H7 (cell line): ENCODE measurements at regions not wholly inside any gene's neighbourhood (a gene's known extent, or its start where the extent isn't known, plus 50 kb on each side); places are given as distances from the start of the nearest gene placed in this dataset.
A peak's percentile ranks its signal among the peaks of the same experiment; 100 is the strongest.
"Not testable (repeated sequence)": the region's sequence is repeated elsewhere in the genome, so short reads cannot be mapped to it uniquely, and the experiment has no call there.

Experiments used
- DNase-seq: peaks from one replicate; pipeline ENCODE4 v3.0.0; 2012
- H3K27me3 ChIP-seq: 2 replicates; pipeline ENCODE4 v1.6.0; 2011; ENCODE audit warnings: mild to moderate bottlenecking, low read length; ENCODE audit not compliant: control insufficient read depth, insufficient read depth
- H3K36me3 ChIP-seq: replicated peaks from 2 replicates; pipeline ENCODE4 v1.5.1; 2011; ENCODE audit warnings: low read length; ENCODE audit not compliant: control insufficient read depth, insufficient read depth
- H3K4me3 ChIP-seq: 2 replicates; pipeline ENCODE4 v1.5.1; 2011; ENCODE audit warnings: low read depth, mild to moderate bottlenecking, control low read depth, low read length, moderate library complexity; ENCODE audit not compliant: insufficient read depth

DNA sequence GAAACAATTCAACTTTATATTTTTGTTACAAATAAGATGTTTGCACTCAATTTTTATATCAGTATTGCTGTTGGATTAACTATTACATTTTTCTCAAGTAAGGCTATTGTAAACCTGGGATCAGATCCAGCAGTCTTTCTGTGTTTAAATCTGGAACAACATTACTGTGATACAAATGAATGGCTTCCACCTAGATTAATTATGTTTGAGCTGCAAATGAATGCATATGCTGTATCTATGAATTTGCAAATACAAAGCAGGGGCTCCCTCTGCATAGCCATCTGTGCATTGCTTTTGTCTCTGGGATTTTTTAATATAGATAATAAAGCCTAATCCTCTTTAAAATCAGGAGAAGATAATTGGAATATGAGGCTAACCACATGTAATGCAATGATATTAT lies 69.8 kb upstream of the NEIL3 start:
- no peak for DNase-seq
- Histone ChIP-seq H3K4me3 (no peak overlapping the region), H3K36me3 (no peaks in the 10 kb centered on the region), H3K27me3 (no peaks in the 10 kb centered on the region)

- H3K4me3 ChIP-seq: no peak overlapping the region
- DNase-seq: no peak
- no peaks in the 10 kb centered on the region for H3K27me3 ChIP-seq
- H3K36me3 ChIP-seq: no peaks in the 10 kb centered on the region
Measured at GRCh38 chr4:177242651-177243286, 66.9 kb upstream of the NEIL3 start.

GRCh38 chr4:177246641-177247584 lies 62.8 kb upstream of the NEIL3 start:
- Histone ChIP-seq H3K36me3 (no peaks in the 10 kb centered on the region), H3K4me3 (no peak overlapping the region), H3K27me3 (no peaks in the 10 kb centered on the region)
- DNase-seq: no peak

- peak; percentile 63 for DNase-seq
- no peak overlapping the region for H3K4me3 ChIP-seq
- H3K27me3 ChIP-seq: no peaks in the 10 kb centered on the region
- no peaks in the 10 kb centered on the region for H3K36me3 ChIP-seq
Measured at GRCh38 chr4:177250056-177250696, 59.5 kb upstream of the NEIL3 start.

- no peak for DNase-seq
- Histone ChIP-seq H3K36me3 (no peaks in the 10 kb centered on the region), H3K27me3 (no peaks in the 10 kb centered on the region), H3K4me3 (no peak overlapping the region)
Measured at GRCh38 chr4:177251237-177251636, 58.4 kb upstream of the NEIL3 start.

DNA sequence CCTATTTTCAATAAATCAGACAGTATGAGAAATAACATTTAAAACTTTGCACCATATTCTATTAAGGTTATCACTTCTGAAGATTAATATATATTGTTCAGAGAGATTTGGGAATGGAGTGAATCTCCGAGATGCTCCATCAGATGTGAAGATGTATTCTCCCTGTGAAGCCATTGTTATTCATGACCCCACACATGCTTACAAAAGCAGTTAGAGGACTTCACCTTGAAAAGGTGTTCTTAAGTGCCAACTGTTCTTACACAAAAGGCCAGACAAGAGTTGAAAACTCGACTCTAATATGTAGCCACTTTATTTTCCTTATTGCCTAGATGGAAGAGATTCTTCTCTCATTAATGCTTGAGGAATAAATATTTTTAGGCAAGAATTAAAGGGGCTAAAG lies 54.3 kb upstream of the NEIL3 start:
- DNase-seq: no peak
- no peaks in the 10 kb centered on the region for H3K27me3 ChIP-seq
- no peak overlapping the region for H3K4me3 ChIP-seq
- no peaks in the 10 kb centered on the region for H3K36me3 ChIP-seq

GRCh38 chr4:177256950-177257349 lies 52.7 kb upstream of the NEIL3 start:
- no peaks in the 10 kb centered on the region for H3K36me3 ChIP-seq
- no peak overlapping the region for H3K4me3 ChIP-seq
- DNase-seq: no peak
- H3K27me3 ChIP-seq: no peaks in the 10 kb centered on the region

DNA sequence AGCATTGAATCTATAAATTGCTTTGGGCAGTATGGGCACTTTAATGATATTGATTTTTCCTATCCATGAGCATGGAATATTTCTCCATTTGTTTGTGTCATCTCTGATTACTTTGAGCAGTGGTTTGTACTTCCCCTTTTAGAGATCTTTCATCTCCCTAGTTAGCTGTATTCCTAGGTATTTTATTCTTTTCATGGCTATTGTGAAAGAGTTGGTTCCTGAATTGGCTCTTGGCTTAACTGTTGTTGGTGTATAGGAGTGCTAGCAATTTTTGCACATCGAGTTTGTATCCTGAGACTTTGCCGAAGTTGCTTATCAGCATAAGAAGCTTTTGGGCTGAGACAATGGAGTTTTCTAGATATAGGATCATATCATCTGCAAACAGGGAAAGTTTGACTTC lies 50.2 kb upstream of the NEIL3 start:
- H3K27me3 ChIP-seq, H3K36me3 ChIP-seq, H3K4me3 ChIP-seq, DNase-seq: not testable (repeated sequence)
